DMS53 treated with DMSO at 0.1 percent for 48 hours (cell line): ENCODE measurements at regions not wholly inside any gene's neighbourhood (a gene's known extent, or its start where the extent isn't known, plus 50 kb on each side); places are given as distances from the start of the nearest gene placed in this dataset.
"Not testable (repeated sequence)": the region's sequence is repeated elsewhere in the genome, so short reads cannot be mapped to it uniquely, and the experiment has no call there.

Experiments
- DNase-seq: peaks from one replicate; lab custom pipeline; 2025; ENCODE audit not compliant: unreplicated experiment; lab: John Stamatoyannopoulos, UW

GRCh38 chr3:11916425-11916762, 69.7 kb upstream of the TAMM41 start:
- not testable (repeated sequence) for DNase-seq

- no peak for DNase-seq
These were observed 70.4 kb upstream of the TAMM41 start for GRCh38 chr3:11917051-11917450.

DNA sequence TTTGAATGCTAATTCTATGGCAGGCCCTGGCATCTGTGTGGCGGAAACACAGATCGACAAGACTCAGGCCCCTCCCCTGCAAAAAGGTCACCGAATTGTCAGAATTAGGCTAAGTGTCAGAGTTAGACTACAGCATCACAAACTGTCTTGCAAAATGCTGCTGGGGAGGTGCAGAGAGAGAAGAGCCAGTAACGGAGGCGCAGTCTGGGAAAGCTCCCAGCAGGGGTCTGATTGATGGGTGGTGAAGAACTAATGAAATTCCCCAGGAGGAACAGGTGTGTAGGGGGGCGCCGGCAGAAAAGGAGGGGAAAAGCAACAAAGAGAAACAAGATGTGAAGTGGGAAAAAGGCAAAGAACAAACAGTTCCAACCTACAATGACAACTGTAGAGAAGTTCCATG, 72.7 kb upstream of the TAMM41 start:
- DNase-seq: no peak

DNA sequence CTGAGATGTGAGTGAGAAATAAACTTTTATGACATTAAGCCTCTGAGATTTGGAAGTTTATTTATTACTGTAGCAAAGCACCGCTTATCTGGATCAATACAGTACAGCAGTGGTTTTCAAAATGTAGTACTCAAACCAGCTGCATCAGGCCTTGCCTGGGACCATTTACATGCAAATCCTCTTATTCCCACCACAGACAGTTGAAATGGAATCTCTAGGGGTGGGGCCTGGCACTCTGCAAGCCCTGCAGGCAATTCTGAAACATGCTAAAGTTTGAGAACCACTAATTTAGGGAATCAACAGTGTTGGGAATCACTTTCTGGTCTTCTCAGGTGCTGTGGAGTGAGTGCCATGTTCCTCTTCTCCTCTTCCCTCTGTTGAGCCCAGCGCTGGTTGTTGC, 77.8 kb upstream of the TAMM41 start:
- DNase-seq: no peak

- DNase-seq: no peak
These were observed 75.8 kb upstream of the SYN2 start for GRCh38 chr3:11928381-11928780.

DNA sequence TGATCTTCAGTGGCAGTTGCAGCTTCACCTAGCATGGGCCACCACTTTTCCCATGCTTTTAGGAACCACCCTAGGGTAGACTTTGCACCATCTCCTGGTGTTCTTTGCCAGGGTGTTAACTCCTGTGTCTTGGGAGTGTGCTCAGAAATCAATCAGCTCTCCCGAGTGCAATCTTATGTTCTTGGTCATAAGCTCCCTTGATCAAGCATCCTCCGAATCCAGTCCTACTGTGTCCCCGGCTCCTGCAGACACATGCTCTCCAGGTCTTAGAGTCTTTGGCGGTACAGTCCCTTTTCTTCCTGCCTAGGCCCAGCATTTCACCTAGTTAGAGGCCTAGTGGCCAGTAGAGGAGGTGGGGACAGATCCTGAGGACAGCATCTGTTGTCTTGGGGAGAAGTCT, 74.7 kb upstream of the SYN2 start:
- no peak for DNase-seq

DNA sequence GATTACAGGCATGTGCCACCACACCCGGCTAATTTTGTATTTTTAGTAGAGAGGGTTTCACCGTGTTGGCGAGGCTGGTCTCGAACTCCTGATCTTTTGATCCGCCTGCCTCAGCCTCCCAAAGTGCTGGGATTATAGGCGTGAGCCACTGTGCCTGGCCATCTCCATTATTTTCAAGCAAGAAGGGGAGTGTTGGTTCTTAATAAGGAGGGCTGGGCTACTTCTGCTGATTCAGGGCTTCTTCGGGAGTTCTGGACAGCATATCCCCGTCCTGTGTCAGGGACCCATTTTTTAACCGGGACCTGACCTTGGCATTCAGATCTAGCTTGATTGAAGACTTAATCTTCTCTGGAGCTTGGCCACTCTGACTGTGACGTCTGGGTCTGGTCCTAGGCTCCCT, 74.1 kb upstream of the SYN2 start:
- DNase-seq: no peak

GRCh38 chr3:11932636-11933035, 71.6 kb upstream of the SYN2 start:
- no peak for DNase-seq

DNA sequence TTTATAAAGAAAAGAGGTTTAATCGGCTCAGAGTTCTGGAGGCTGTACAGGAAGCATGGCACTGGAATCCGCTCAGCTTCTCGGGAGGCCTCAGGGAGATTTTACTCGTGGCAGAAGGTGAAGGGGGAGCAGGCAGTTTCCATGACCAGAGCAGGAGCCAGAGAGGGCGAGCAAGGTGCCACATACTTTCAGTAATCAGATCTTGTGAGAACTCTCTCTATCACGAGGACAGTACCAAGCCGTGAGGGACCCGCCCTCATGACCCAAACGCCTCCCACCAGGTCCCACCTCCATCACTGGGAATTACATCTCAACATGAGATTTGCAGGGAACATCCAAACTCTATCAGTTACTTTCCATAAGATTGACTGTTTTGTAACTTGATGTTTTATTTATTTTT, 70.7 kb upstream of the SYN2 start:
- DNase-seq: no peak

GRCh38 chr3:11944052-11944673, 60.0 kb upstream of the SYN2 start:
- peak; percentile 4 for DNase-seq

DNA sequence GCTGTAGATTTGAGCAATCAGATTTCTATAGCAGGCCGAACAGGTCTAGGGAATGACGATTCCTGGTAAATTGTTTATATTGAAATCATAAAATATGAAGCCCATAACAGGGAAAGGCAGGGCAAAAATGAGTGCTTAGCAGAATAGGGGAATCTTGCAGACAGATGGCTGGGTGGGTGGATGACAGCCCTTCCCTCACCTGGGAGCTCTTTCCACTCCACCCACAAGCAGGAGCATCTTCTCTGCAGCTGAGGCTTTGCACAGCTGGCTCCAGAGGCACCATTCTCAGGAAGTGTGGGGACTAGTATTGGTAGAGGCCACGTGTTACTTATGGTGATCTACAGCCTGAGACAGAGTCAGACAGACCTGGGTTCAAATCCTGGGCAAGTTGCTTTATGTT, 55.9 kb upstream of the SYN2 start:
- no peak for DNase-seq

DNA sequence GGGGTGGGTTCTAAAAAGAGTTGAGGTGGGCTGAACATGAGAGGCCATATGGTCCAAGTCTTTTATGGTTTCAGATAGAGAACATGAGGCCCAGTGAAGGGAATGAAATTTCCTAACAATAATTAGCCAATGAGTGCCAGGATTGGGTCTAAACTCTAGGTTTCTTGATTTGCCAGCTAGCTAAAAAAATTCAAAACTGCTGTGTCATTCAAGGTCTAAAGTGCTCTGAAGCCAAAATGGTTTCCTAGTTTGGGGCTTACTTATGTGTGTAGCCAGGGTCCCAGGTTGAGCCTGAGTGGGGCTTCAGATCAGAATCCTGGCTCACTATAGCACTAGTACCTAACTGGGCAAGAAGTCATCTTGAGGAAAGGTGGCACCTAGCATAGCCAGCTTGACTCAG, 55.3 kb upstream of the SYN2 start:
- DNase-seq: no peak

DNA sequence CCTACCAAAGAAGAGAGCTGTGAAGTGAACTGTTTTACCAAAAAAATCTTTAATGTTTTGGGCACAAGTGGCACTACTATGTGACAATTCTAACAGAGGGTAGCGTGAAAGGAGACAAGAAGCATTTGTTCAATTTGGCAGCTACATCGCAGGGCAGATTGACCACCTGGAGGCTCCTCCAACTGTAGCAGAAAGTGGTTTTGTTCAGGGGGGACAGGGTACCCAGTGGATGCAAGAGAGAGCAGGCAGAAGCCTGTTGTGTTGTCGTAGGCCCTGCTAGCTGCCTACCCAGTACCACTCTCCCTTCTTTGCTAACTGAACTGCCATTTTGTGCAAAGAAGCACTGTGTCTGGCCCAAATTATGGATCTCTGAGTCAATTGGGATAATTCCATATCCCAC, 54.8 kb upstream of the SYN2 start:
- DNase-seq: no peak

- DNase-seq: no peak
These were observed 53.6 kb upstream of the SYN2 start for GRCh38 chr3:11950576-11950975.

GRCh38 chr3:11953350-11953749, 50.8 kb upstream of the SYN2 start:
- DNase-seq: no peak

GRCh38 chr3:11953778-11954177, 50.4 kb upstream of the SYN2 start:
- DNase-seq: no peak

DNA sequence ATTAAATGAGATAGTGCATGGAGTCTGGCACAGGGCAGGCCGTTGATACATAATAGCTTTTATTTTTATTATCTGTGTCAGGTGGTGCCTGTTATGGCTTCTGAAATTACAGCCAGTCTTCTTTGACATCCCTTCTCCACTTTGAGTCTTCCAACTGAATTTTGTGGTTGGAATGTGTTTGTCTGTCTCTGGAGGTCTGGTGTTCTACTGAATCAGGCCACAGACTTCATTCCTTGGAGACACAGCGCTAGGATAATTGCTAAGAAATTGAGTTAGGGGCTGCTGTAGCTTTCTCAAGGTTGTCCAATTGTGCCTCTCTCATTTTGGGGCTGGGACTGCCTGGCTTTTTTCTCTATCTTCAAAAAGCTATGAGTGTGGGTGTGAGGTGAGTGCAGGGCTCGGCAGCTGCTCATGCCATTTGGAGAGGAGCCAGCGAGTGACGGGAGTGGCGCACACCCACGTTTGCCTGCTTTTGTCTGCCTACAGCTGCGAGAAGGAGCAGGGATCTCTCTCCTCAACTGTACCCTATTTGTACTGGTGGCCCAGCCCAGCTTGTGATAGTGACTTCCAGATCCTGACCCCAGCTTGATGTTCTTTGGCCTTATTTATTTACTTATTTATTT, 49.8 kb upstream of the SYN2 start:
- no peak for DNase-seq
